ENCODE measurements at regions not wholly inside any gene's neighbourhood (a gene's known extent, or its start where the extent isn't known, plus 50 kb on each side); places are given as distances from the start of the nearest gene placed in this dataset.

GRCh38 chr13:65762012-65762411, 1468.1 kb downstream of the PCDH9 start:
- TF ChIP-seq POLR2A (IDR thresholded peaks at IDR 0.05), result no peak
- TF ChIP-seq CTCF (IDR thresholded peaks at IDR 0.05), result no peak
- Histone ChIP-seq H3K27me3 (no peaks in the 10 kb centered on the region), H3K9me3 (peaks cover 0 to 28% (median 3%) of the 10 kb centered on the region in 3 donors), H3K4me1 (no peaks in the 10 kb centered on the region), H3K27ac (no peak overlapping the region), H3K4me3 (no peak overlapping the region), H3K36me3 (no peaks in the 10 kb centered on the region)
- no peak for DNase-seq
- intact Hi-C loops (cut with DNase I), result no loop called here

DNA sequence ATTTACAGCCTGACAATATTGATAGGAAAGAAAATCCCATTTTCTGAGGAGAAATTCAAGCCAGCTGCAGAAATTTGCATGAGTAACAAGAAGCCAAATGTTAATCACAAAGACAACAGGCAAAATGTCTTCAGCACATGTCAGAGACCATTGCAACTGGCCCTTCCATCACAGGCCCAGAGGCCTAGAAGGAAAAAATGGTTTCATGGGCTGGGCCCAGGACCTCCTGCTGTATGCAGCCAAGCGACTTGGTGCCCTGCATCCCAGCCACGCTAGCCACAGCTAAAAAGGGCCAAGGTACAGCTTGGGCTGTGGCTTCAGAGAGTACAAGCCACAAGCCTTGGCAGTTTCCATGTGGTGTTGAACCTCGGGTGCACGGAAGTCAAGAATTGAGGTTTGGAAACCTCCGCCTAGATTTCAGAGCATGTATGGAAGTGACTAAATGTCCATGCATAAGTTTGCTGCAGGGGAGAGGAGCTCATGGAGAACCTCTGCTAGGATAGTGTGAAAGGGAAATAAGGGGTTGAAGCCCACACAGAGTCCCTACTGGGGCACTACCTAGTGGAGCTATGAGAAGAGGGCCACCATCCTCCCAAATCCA, 1474.0 kb downstream of the PCDH9 start:
- intact Hi-C loops (cut with DNase I), result no loop called here
- no peak overlapping the region for H3K4me3 ChIP-seq
- 61 to 65% methylated on average over 4 to 5 of the region's 5 CpGs for WGBS, 2 donors
- no peak overlapping the region for H3K27ac ChIP-seq
- peaks cover 0 to 39% (median 3%) of the 10 kb centered on the region in 3 donors for H3K9me3 ChIP-seq
- no peaks in the 10 kb centered on the region for H3K4me1 ChIP-seq
- H3K36me3 ChIP-seq, result no peaks in the 10 kb centered on the region
- no peaks in the 10 kb centered on the region for H3K27me3 ChIP-seq
- DNase-seq, result no peak
- TF ChIP-seq CTCF (IDR thresholded peaks at IDR 0.05) (no peak), POLR2A (IDR thresholded peaks at IDR 0.05) (no peak)

DNA sequence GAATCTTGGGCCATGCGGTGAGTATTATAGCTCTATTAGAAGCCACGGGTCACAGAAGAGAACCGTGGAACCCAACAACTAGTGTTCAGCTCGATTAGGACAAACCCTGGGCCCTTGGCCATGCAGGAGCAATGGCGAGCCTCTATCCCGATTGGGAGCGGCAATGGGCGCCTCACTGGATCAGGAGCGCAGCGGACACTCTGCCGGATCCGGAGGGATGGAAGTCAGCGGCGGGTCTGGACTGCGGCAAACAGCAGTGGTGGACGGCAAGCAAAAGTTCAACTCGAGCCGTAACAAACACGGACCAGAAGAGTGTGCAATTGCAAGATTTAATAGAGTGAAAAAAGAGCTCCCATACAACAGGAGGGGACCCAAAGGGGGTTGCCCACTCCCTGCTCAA, 1481.9 kb downstream of the PCDH9 start:
- Histone ChIP-seq H3K9me3 (no peaks in the 10 kb centered on the region), H3K27me3 (no peaks in the 10 kb centered on the region), H3K4me1 (no peaks in the 10 kb centered on the region), H3K36me3 (no peaks in the 10 kb centered on the region), H3K4me3 (no peak overlapping the region), H3K27ac (no peak overlapping the region)
- intact Hi-C loops (cut with DNase I), result no loop called here
- WGBS, 2 donors, result 94 to 98% methylated on average over 14 to 15 of the region's 19 CpGs
- no peak for DNase-seq
- TF ChIP-seq CTCF (IDR thresholded peaks at IDR 0.05) (no peak), POLR2A (IDR thresholded peaks at IDR 0.05) (no peak)

GRCh38 chr13:65746406-65746921, 1483.7 kb downstream of the PCDH9 start:
- H3K27me3 ChIP-seq, result no peaks in the 10 kb centered on the region
- no peaks in the 10 kb centered on the region for H3K9me3 ChIP-seq
- H3K4me3 ChIP-seq, result no peak overlapping the region
- no peaks in the 10 kb centered on the region for H3K36me3 ChIP-seq
- TF ChIP-seq POLR2A (IDR thresholded peaks at IDR 0.05) (no peak), CTCF (IDR thresholded peaks at IDR 0.05) (no peak)
- no peak overlapping the region for H3K27ac ChIP-seq
- no peak for DNase-seq
- WGBS, 2 donors, result 78 to 87% methylated on average over 4 of the region's 4 CpGs
- intact Hi-C loops (cut with DNase I), result no loop called here
- no peaks in the 10 kb centered on the region for H3K4me1 ChIP-seq

- no peaks in the 10 kb centered on the region for H3K36me3 ChIP-seq
- H3K9me3 ChIP-seq, result no peaks in the 10 kb centered on the region
- intact Hi-C loops (cut with DNase I), result no loop called here
- WGBS, 2 donors, result 5 to 23% methylated on average over 2 of the region's 2 CpGs
- no peak overlapping the region for H3K4me3 ChIP-seq
- no peaks in the 10 kb centered on the region for H3K4me1 ChIP-seq
- no peak overlapping the region for H3K27ac ChIP-seq
- no peaks in the 10 kb centered on the region for H3K27me3 ChIP-seq
- no peak for DNase-seq
- TF ChIP-seq CTCF (IDR thresholded peaks at IDR 0.05) (no peak), POLR2A (IDR thresholded peaks at IDR 0.05) (no peak)
Observed at GRCh38 chr13:65744836-65745235, 1485.3 kb downstream of the PCDH9 start.
